GM12892 (cell line): ENCODE measurements at regions not wholly inside any gene's neighbourhood (a gene's known extent, or its start where the extent isn't known, plus 50 kb on each side); places are given as distances from the start of the nearest gene placed in this dataset.

Experiments
- POLR2A ChIP-seq: IDR thresholded peaks from 2 replicates; pipeline ENCODE4 v1.6.1; 2011; ENCODE audit warnings: low read depth, low read length, control low read depth
- POLR2AphosphoS5 ChIP-seq: IDR thresholded peaks from 2 replicates; pipeline ENCODE4 v1.6.1; 2011; ENCODE audit warnings: low read depth, low read length, control low read depth

- TF ChIP-seq POLR2AphosphoS5 (no peak), POLR2A (no peak)
These were observed 85.3 kb upstream of the CARD11 start for GRCh38 chr7:3128857-3129490.
